WTC11 (cell line): ENCODE measurements at regions not wholly inside any gene's neighbourhood (a gene's known extent, or its start where the extent isn't known, plus 50 kb on each side); places are given as distances from the start of the nearest gene placed in this dataset.

ENCODE experiments used
- CTCF ChIP-seq: fragments of 200-600 bp; IDR thresholded peaks from 2 replicates; pipeline ENCODE4 v1.8.0; 2022; ENCODE audit warnings: antibody characterized with exemption
- GABPB1 ChIP-seq: sonication (generic); formaldehyde crosslinking; IDR thresholded peaks from 2 replicates; pipeline ENCODE4 v1.8.1; 2023; ENCODE audit warnings: mild to moderate bottlenecking, missing genetic modification reagents
- IRF2 ChIP-seq: sonication (generic); formaldehyde crosslinking; IDR thresholded peaks from 2 replicates; pipeline ENCODE4 v1.8.0; 2022; ENCODE audit warnings: low read depth, missing genetic modification reagents, borderline replicate concordance

DNA sequence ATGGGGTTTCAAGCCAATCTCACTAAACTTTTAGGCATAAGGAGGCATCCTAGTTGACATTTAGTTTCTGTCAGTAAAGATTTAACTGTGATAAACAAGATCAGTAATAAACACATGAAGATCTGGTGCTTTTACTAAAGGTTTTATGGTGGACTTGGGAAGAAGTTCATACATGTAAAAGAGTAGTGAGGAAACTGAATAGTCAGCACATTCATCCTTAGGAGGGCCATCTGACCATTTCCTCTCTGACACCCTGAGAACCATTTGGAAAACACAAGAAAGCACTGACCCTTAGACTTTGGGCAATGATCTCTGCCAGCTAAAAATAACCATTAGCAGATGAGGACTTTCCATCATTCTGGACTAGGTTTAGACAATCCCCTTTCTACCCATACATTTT is 1040.9 kb downstream of the AGBL1 start:
- TF ChIP-seq CTCF = no peak
- no peak for TF ChIP-seq GABPB1
- TF ChIP-seq IRF2 (CRISPR knock-in tag) = no peak
